Natural killer cell (primary cell): ENCODE measurements at regions not wholly inside any gene's neighbourhood (a gene's known extent, or its start where the extent isn't known, plus 50 kb on each side); places are given as distances from the start of the nearest gene placed in this dataset.

Source experiments
- ATAC-seq, 3 donors: fragments of 150-1000 bp in 2 of 3; fragments of 200-7000 bp in 1 of 3; cut with Tn5 transposase; 1 replicate in 1 of 3; 2 replicates in 2 of 3; pipeline ENCODE4 v1.10.0; 2021; ENCODE audit warnings: mild to moderate bottlenecking in 2 of 3, moderate library complexity in 2 of 3
- DNase-seq, 2 donors: peaks; one replicate each; pipeline versions ENCODE4 v3.0.0 to v3.0.0-alpha.2; 2013 to 2021; ENCODE audit warnings: mixed read lengths in 1 of 2
- H3K27ac ChIP-seq: one replicate; pipeline ENCODE4 v1.5.1; 2013; ENCODE audit warnings: mild to moderate bottlenecking, low read length
- H3K27me3 ChIP-seq: one replicate; pipeline ENCODE4 v1.6.1; 2013; ENCODE audit warnings: low read length; ENCODE audit not compliant: control insufficient read depth, insufficient read depth
- H3K36me3 ChIP-seq: one replicate; pipeline ENCODE4 v1.6.1; 2013; ENCODE audit warnings: low read length; ENCODE audit not compliant: control insufficient read depth, insufficient read depth
- H3K4me1 ChIP-seq: one replicate; pipeline ENCODE4 v1.6.1; 2013; ENCODE audit warnings: low read length; ENCODE audit not compliant: control insufficient read depth, insufficient read depth
- H3K4me3 ChIP-seq: one replicate; pipeline ENCODE4 v1.5.1; 2013; ENCODE audit warnings: low read length
- H3K9me3 ChIP-seq: one replicate; pipeline ENCODE4 v1.6.1; 2013; ENCODE audit warnings: low read length; ENCODE audit not compliant: control insufficient read depth, insufficient read depth
- H3K27ac Mint-ChIP-seq, 2 donors: one replicate each; pipeline ENCODE4 v1.8.0; 2022; ENCODE audit warnings: mild to moderate bottlenecking in 2 of 2, mixed read lengths in 2 of 2, moderate library complexity in 1 of 2
- H3K27me3 Mint-ChIP-seq, 2 donors: one replicate each; pipeline ENCODE4 v1.8.0; 2022; ENCODE audit warnings: low read depth in 2 of 2, mixed read lengths in 2 of 2
- H3K36me3 Mint-ChIP-seq: one replicate; pipeline ENCODE4 v1.8.0; 2022; ENCODE audit warnings: mixed read lengths
- H3K4me1 Mint-ChIP-seq, 2 donors: one replicate each; pipeline ENCODE4 v1.8.0; 2022; ENCODE audit warnings: mixed read lengths in 2 of 2
- H3K4me3 Mint-ChIP-seq: one replicate; pipeline ENCODE4 v1.8.0; 2022; ENCODE audit warnings: mild to moderate bottlenecking, moderate library complexity, mixed read lengths
- H3K9me3 Mint-ChIP-seq, 2 donors: one replicate each; pipeline ENCODE4 v1.8.0; 2022; ENCODE audit warnings: mixed read lengths in 2 of 2
- CTCF ChIP-seq: fragments of 200-600 bp; IDR thresholded peaks from one replicate; pipeline ENCODE4 v1.8.0; 2022; ENCODE audit warnings: antibody characterized with exemption
- WGBS: methylation state at CpG from one replicate; pipeline ENCODE4 v1.1.7; 2013; ENCODE audit warnings: missing lambda C conversion rate; ENCODE audit not compliant: insufficient coverage; 5-methylcytosine and 5-hydroxymethylcytosine counted together
- intact Hi-C: fragments of 100-400 bp; cut with micrococcal nuclease; formaldehyde crosslinking; loops from one replicate; pipeline ENCODE4 v1.14.2; 2022

GRCh38 chr18:10258836-10259474 lies 195.5 kb upstream of the APCDD1 start:
- H3K36me3 ChIP-seq: no peaks in the 10 kb centered on the region
- ATAC-seq: no peak
- H3K4me1 Mint-ChIP-seq: no peaks in the 10 kb centered on the region
- H3K36me3 Mint-ChIP-seq: no peaks in the 10 kb centered on the region
- intact Hi-C loops: no loop called here
- no peaks in the 10 kb centered on the region for H3K27me3 ChIP-seq
- peaks cover 0 to 2% of the 10 kb centered on the region in 2 donors for H3K9me3 Mint-ChIP-seq
- no peak for TF ChIP-seq CTCF
- no peaks in the 10 kb centered on the region for H3K4me1 ChIP-seq
- no peak overlapping the region for H3K27ac Mint-ChIP-seq
- H3K27me3 Mint-ChIP-seq: no peaks in the 10 kb centered on the region
- no peak overlapping the region for H3K4me3 Mint-ChIP-seq
- H3K4me3 ChIP-seq: no peak overlapping the region
- H3K27ac ChIP-seq: no peak overlapping the region
- DNase-seq: no peak
- 75% methylated on average over 5 of the region's 5 CpGs for WGBS
- no peaks in the 10 kb centered on the region for H3K9me3 ChIP-seq

- Mint-ChIP-seq H3K36me3 (no peaks in the 10 kb centered on the region), H3K27ac (no peak overlapping the region), H3K4me3 (no peak overlapping the region), H3K27me3 (no peaks in the 10 kb centered on the region), H3K4me1 (no peaks in the 10 kb centered on the region), H3K9me3 (peaks cover 0 to 2% of the 10 kb centered on the region in 2 donors)
- ATAC-seq (no peak), DNase-seq (no peak)
- intact Hi-C loops: no loop called here
- no peak for TF ChIP-seq CTCF
- Histone ChIP-seq H3K36me3 (no peaks in the 10 kb centered on the region), H3K27me3 (no peaks in the 10 kb centered on the region), H3K4me3 (no peak overlapping the region), H3K9me3 (no peaks in the 10 kb centered on the region), H3K4me1 (no peaks in the 10 kb centered on the region), H3K27ac (no peak overlapping the region)
- no CpG with 5 or more reads among the region's 3 CpGs for WGBS
Measured at GRCh38 chr18:10259901-10260300, 194.5 kb upstream of the APCDD1 start.

GRCh38 chr18:10261344-10262276 lies 192.8 kb upstream of the APCDD1 start:
- H3K4me1 ChIP-seq: no peaks in the 10 kb centered on the region
- no peak for ATAC-seq

More at GRCh38 chr18:10261344-10262276, 192.8 kb upstream of the APCDD1 start:
- Histone ChIP-seq H3K27me3 (no peaks in the 10 kb centered on the region), H3K9me3 (no peaks in the 10 kb centered on the region), H3K27ac (no peak overlapping the region), H3K4me3 (no peak overlapping the region), H3K36me3 (no peaks in the 10 kb centered on the region)
- H3K36me3 Mint-ChIP-seq: no peaks in the 10 kb centered on the region
- H3K9me3 Mint-ChIP-seq: no peaks in the 10 kb centered on the region
- no peak overlapping the region for H3K4me3 Mint-ChIP-seq
- no peaks in the 10 kb centered on the region for H3K4me1 Mint-ChIP-seq
- TF ChIP-seq CTCF: no peak
- H3K27ac Mint-ChIP-seq: no peak overlapping the region
- 92% methylated on average over 3 of the region's 5 CpGs for WGBS
- DNase-seq: no peak
- no peaks in the 10 kb centered on the region for H3K27me3 Mint-ChIP-seq
- intact Hi-C loops: no loop called here
